Skeletal muscle cell (primary cell): ENCODE measurements at regions not wholly inside any gene's neighbourhood (a gene's known extent, or its start where the extent isn't known, plus 50 kb on each side); places are given as distances from the start of the nearest gene placed in this dataset.
"Not testable (repeated sequence)": the region's sequence is repeated elsewhere in the genome, so short reads cannot be mapped to it uniquely, and the experiment has no call there.

ENCODE experiments used
- DNase-seq: peaks from one replicate; pipeline ENCODE4 v3.0.0-alpha.2; 2010; ENCODE audit warnings: low read depth
- H3K4me3 ChIP-seq: 2 replicates; pipeline ENCODE4 v1.5.1; 2011; ENCODE audit warnings: low read depth, mild to moderate bottlenecking, control low read depth, low read length, moderate library complexity

DNA sequence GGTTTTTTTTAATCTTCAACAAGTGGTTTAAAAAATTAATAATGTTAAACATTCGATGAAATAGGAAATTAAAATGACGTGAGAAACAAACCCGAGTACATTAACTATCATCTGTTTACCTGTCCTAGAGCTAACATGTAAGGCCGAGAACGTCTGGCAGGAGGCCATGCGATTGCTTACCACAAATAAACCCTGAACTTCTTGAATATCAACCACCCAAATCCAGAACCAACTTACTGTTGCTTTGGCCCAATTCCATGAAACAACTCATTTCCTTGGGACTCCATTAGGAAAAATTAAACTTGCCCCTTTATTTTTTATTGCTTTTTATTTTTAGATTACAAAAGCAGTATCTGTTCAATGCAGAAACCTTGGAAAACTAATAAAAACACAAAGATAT lies 228.9 kb upstream of the IRS2 start:
- no peak for DNase-seq
- H3K4me3 ChIP-seq, result no peak overlapping the region

GRCh38 chr13:110014719-110015118 lies 228.3 kb upstream of the IRS2 start:
- no peak overlapping the region for H3K4me3 ChIP-seq
- DNase-seq, result no peak

DNA sequence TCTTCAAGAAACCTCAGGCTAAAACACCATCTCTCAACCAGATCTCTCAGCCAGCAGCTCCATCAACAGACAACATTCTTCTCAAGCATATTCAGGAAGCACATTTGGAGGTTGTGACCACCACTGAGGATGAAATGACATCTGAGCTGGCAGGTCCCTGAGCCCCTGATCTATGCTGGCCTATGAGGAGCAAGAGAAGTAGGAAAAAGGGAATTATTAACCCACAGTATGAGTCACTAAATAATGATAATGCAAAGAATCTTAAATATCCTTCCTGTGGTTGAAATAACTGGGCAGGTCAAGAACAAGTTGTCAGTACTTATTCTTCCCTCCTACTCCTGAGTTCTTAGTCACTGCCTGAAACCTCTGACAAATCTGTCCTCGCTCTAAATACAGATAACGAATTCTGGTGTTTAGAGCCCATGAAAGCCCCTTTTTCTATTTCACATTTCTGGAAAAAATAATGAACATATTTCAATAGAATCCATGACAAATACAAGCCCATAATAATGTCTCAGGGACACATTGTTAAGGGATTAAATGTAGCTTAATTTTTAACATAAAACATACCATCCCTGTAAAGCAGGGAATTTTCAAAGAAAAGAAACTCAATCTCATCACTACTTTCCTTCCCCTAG lies 225.8 kb upstream of the IRS2 start:
- H3K4me3 ChIP-seq, result no peak overlapping the region
- DNase-seq, result peak; percentile 98

GRCh38 chr13:110010404-110011138 lies 224.2 kb upstream of the IRS2 start:
- no peak overlapping the region for H3K4me3 ChIP-seq
- DNase-seq, result no peak

DNA sequence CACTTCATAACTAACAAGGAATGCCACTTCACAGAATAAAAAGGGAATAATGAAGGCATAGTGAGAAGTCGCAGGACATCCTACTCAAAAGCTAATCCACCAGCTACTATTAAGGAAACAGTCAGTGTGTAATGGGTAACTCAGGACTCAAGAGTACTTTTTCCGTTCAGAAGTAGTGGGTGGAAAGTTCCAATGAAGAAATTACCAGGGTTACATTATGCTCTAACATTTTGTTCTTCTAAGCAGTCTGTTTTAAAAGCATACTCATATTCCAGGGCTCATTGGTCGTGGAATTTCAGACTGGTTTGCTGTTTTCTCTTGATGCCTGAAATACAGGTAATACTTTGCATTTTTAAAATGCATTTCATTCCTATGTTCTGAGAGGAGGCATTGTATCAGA lies 222.4 kb upstream of the IRS2 start:
- no peak overlapping the region for H3K4me3 ChIP-seq
- no peak for DNase-seq

DNA sequence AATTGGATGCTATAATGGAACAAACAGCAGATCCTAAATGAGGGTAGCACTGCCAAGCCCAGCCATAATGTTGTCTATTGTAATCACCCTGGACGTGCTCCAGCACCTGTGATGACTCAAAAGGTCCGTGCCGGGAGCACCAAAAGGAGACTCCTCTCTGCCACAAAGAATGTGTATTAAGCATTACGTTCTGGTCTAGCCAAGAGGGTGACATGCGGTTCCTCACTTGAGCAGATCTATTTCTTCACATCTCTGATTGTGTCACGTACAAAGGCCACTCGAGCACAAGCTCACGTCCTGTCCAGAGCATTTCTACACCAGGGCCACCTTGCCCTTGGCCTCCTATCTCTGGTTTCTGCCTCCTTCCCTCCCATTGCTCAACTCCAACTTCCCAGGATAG lies 219.9 kb upstream of the IRS2 start:
- DNase-seq, result no peak
- H3K4me3 ChIP-seq, result no peak overlapping the region

DNA sequence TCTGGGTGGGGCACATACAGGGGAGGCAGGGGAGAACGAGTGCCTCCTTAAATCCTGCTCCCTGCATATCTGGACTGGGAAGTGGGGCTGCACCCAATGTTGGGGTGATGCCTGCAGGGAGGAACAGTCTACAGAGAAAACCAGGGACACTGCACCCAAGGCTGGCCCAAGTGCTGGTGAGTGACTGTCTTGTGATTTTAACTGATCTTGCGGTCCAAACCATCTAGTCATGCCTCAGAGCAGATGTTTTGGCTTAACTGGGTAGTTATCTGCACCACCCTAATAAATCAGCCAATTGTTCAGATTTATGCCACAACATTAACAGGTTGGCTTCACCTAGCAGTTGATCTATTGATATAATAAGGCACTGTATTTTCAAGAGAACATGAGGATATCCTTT lies 219.2 kb upstream of the IRS2 start:
- DNase-seq, result no peak
- no peak overlapping the region for H3K4me3 ChIP-seq

DNA sequence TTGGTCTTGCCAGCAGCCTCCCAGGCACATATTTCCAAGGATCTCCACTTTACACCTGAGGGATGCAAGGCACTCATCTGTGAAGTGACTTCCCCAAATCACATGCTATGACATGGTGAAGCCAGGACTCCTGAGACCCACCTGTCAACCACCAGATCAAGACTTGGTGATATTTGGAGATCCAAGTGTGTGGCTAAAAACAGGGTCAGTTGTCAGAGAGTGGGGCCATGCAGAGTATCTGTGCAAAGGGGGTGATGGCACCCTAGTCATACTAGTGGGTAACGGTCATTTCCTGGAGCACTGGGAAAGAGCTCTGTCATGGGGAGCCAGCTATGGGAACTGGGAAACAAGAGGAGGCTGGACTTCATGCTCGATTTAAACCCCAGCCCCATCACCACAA lies 218.4 kb upstream of the IRS2 start:
- no peak for DNase-seq
- no peak overlapping the region for H3K4me3 ChIP-seq

- H3K4me3 ChIP-seq, result no peak overlapping the region
- DNase-seq, result peak; percentile 39
Measured at GRCh38 chr13:110001670-110002275, 215.4 kb upstream of the IRS2 start.

- DNase-seq, result no peak
- no peak overlapping the region for H3K4me3 ChIP-seq
Measured at GRCh38 chr13:110000534-110001345, 214.4 kb upstream of the IRS2 start.

GRCh38 chr13:109999659-110000533 lies 213.5 kb upstream of the IRS2 start:
- H3K4me3 ChIP-seq, result no peak overlapping the region
- no peak for DNase-seq

DNA sequence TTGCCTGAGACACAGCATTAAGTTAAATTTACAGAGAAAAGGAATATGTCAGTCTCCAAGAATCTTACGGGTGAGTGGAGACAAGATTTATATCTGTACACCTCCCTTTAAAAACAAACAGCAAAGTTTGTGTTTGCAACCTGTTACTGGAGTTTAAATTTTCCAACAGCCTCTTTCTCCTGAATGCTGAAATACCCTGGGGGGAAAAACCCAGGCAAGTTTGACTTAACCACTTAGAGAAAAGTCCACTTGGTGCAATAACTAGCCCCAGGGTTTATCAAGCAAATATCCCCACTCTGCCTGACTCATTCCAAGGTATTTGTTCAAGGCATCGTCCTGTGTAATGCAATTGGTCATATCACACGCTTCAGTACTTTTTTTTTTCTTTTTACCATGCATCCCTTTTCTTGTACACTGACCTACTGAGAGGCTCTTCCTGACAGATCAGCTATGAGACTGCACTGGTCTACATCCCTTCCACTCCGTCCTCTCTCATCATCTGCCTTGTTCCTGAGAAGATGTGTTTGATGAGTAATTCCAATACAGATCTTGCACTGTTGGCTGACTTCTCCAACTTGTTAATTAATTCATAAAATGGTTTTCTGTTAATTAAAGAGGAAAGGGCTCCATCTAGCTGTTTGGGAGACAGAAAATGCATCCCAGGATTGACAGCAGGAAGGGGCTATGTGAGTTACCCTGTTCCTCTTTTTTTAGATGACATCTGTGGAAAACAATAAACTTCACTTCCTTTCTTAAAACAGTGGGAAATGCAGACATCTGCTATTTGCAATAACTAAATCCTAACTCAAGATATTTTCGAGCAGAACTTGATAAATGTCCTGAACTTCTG lies 212.5 kb upstream of the IRS2 start:
- H3K4me3 ChIP-seq, result no peak overlapping the region
- peak; percentile 72 for DNase-seq

GRCh38 chr13:109998037-109998436 lies 211.7 kb upstream of the IRS2 start:
- DNase-seq, result no peak

GRCh38 chr13:109997056-109997595 lies 210.7 kb upstream of the IRS2 start:
- H3K4me3 ChIP-seq, DNase-seq: not testable (repeated sequence)

More at GRCh38 chr13:109998037-109998436, 211.7 kb upstream of the IRS2 start:
- no peak overlapping the region for H3K4me3 ChIP-seq

GRCh38 chr13:109996404-109996960 lies 210.1 kb upstream of the IRS2 start:
- DNase-seq, result no peak
- H3K4me3 ChIP-seq, result no peak overlapping the region

DNA sequence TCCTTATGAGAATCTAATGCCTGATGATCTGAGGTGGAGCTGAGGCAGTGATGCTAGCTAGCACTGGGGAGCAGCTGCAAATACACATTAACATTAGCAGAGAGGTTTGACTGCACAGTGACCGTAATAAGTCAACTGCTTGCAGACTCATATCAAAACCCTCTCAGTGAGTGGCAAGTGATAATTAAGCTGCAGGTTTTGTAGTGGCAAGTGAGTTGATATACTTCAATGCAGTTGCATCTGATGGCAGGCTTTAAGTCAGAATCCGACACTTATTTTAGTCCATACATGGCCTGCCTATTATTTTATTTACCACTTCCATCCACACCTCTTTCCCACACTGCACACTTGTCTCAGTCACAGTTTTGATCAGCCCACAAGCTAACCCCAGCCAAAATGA lies 209.2 kb upstream of the IRS2 start:
- no peak for DNase-seq
- no peak overlapping the region for H3K4me3 ChIP-seq

GRCh38 chr13:109990296-109990695 lies 203.9 kb upstream of the IRS2 start:
- DNase-seq, result no peak
- no peak overlapping the region for H3K4me3 ChIP-seq

- DNase-seq, result no peak
- H3K4me3 ChIP-seq, result no peak overlapping the region
Measured at GRCh38 chr13:109989686-109990085, 203.3 kb upstream of the IRS2 start.
